Erythroblast (primary cell): ENCODE measurements at regions not wholly inside any gene's neighbourhood (a gene's known extent, or its start where the extent isn't known, plus 50 kb on each side); places are given as distances from the start of the nearest gene placed in this dataset.

Experiments
- GATA1 ChIP-seq: IDR thresholded peaks from 2 replicates; pipeline ENCODE4 v1.6.1; 2011; ENCODE audit warnings: low read depth, mild to moderate bottlenecking, control low read depth, low read length, moderate library complexity
- POLR2A ChIP-seq: IDR thresholded peaks from 2 replicates; pipeline ENCODE4 v1.6.1; 2011; ENCODE audit warnings: mild to moderate bottlenecking, low read length

- TF ChIP-seq POLR2A (no peak), GATA1 (no peak)
Measured at GRCh38 chr13:46968450-46968849, 71.6 kb upstream of the HTR2A start.
